HG03135 (cell line): ENCODE measurements at regions not wholly inside any gene's neighbourhood (a gene's known extent, or its start where the extent isn't known, plus 50 kb on each side); places are given as distances from the start of the nearest gene placed in this dataset.
A peak's percentile ranks its signal among the peaks of the same experiment; 100 is the strongest.
"Not testable (repeated sequence)": the region's sequence is repeated elsewhere in the genome, so short reads cannot be mapped to it uniquely, and the experiment has no call there.

ENCODE experiments used
- ATAC-seq: cut with Tn5 transposase; IDR thresholded peaks from one replicate; pipeline ENCODE4 v1.9.1; 2021; ENCODE audit warnings: mild to moderate bottlenecking, moderate library complexity; ENCODE audit not compliant: unreplicated experiment

DNA sequence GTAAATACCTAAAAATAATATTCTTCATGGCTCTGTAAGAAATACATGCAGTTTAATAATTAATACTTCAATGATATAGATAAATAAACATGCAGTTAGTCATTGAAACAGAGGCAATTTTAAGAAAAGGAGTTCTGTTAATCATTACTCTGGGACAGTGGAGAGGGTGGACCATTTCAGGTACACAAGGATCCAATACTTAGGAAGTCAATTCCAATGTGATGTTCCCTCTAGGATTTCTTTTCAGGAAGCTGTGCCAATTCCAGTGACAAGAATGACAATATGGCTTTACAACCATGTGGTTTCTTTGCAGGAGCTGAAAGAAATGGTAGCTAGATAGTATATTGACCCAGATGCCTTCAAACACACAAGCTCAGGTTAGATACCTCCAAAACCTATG is 175.8 kb upstream of the NETO1 start:
- ATAC-seq = no peak

DNA sequence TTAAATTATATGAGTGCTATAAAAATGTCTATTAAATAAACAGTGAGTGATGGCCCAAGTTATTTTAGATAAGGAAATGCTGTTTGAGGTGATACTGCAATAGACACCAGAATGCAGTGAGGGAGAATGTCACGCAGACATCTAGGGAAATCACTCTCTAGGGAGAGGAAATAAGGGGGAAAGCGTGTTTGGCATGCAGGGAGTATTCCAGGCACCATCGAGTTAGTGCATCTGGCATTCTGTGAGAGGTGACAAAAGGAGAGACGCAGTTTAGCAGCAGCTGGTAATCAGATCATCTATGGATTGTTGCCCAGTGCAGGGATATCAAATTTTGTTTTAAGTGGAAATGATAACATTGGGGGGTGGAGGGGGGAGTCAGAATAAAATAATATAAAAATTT is 175.4 kb upstream of the NETO1 start:
- no peak for ATAC-seq

DNA sequence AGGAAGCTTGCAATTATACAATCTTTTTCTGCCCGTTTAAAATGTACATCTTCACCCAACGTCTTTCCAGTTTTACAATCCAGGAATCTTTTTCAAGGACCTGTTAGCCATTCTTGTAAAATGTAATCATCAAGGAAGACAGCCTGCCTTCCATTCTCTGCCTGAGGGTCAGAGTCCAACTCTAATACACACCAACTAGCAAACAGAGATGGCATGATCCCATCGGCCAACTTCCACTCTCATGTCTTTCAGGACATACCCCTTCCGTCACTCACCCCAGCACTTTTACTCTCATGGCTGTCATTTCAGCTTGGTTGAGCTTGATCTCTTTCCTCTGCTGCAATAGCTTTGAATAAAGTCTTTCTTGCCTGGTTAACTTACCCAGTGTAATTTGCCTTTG is 172.5 kb upstream of the NETO1 start:
- ATAC-seq = no peak

DNA sequence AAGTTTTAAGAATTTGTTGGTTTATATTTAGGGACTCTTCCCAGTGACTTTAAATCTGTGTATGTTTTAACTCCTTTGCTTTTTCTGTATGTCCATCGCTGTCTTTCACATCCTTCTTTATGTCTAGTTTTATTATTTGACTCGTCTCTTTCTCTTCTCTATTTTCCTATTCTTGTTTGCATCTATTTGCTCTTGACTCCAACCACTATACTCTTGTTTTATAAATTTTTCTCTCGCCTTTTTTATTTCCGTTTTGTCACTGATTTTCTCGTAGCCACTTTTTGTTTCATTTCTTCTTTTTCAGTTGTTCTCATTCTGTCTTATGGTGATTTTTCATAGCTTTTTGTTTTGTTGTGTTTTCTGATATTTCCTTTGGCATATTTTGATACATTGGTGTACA is 170.5 kb upstream of the NETO1 start:
- no peak for ATAC-seq

DNA sequence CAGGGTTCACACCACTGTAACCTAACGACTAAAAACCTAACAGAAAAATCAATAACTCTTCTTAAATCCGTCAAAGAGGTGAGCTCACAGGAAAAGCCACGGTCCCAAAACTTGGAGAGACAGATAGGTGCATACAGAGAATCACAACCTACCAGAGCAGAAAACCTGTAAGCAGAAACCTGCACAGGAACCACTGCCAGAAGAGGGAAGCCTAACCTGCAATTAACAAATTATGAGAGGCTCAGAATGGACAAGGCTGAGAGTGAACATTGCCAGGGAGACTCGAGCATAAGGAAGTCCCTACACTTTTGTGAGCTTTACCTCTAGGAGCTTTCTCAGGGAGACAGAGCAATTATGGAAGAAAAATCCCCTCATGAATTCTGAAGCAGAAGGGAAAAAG is 156.2 kb upstream of the NETO1 start:
- no peak for ATAC-seq

DNA sequence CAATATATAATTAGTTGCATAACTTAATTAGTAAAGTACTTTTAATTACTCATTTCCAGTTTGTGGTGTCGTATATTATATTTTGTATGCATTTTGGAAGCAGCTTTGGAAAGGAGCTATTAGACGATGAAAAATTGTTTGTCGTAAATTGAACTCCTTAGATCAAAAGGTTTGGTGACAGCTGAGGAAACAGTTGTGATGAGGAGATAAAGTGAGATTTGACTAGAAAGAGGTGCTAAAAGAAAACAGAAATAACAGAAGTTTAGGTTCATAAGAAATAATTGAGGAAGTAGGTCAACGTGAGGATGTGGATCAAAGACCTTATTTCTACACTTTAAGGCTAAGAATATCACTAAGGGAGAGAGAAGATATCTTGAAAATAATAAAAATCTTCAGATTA is 141.9 kb upstream of the NETO1 start:
- ATAC-seq = no peak

DNA sequence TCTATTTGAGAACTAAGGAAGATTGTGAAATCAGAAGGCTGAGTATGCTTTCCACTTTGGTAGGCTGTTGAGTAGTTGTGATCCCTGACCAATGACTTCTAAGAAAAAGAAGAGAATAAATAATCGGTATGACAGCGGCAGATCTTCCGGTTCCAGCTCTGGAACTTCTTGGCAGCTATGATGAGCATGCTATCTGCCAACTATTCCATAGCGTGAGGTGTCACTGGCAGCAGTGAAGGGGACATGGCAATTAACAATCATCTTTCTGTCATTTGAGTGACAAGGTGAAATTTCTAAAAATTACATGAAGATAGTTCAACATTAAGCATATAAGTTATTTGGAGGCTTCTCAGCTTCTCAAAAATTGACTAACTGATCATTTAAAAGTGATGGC is 140.1 kb upstream of the NETO1 start:
- no peak for ATAC-seq

DNA sequence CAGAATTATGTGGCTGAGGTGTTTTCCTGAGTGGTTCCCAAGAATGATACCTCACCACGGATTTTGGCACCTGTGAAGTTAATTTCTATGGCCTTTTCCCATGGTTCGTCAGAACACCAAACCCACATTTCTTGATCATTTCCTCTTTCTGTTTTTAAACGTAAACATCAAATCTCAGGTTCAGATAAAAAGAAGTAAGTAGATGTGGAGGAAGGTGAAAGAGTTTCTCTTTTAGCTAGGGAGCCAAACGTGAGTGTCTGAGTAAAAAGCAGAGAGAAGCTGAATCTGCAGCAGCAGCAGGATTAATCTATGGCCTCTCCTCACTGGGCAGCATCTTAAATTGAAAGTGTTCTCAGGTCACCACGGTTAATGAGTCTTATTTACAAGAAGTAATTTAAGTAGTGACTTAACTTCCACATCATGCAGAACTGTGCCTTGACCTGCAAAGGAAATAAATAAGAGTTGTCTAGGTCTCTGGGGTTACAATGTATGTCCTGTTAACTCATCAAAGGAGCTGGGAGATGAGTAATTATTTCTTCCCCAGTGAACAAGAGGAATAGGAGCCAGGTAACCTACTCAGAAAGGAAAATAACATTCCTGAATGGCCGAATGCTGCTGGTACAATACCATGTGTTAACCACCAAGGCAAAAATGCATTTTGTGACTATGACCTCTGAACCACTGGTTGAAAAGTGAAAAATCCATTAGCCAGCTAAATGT is 139.6 kb upstream of the NETO1 start:
- ATAC-seq = no peak

DNA sequence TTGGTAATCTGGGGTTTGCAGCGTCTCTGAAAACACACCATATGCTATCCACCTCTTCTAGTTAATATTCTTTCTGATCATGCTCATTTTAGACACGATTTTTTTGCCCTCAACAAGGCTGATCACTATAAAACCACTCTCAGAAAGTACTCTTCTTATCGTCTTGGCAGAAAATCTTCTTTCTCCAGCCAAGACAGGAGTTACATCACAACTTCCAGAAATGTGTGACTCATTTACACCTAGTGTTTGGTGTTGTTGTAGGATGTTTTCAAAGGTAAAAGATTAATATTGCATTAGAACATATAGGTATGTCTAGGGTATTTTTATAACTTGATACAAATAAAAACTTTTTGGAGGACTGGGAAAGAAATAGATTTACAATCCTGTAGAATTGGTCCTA is 138.5 kb upstream of the NETO1 start:
- ATAC-seq = no peak

DNA sequence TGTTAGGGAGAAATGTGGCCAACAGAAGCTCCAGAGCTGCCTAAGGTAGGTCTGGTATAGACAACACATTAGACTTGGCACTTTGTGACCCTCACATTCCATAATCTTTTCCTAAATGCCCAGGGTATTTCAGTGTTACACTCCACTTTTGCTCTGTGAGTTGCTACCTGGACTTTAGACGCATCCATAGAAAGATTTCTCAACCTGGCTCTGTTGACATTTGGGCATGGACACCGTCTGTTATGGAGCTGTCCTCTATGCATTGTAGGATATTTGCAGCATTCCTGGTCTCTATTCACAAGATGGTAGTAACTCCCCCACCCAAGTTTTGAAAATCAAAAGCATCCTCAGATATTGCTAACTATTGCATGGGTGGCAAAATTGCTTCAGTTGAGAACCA is 136.5 kb upstream of the NETO1 start:
- ATAC-seq = no peak

DNA sequence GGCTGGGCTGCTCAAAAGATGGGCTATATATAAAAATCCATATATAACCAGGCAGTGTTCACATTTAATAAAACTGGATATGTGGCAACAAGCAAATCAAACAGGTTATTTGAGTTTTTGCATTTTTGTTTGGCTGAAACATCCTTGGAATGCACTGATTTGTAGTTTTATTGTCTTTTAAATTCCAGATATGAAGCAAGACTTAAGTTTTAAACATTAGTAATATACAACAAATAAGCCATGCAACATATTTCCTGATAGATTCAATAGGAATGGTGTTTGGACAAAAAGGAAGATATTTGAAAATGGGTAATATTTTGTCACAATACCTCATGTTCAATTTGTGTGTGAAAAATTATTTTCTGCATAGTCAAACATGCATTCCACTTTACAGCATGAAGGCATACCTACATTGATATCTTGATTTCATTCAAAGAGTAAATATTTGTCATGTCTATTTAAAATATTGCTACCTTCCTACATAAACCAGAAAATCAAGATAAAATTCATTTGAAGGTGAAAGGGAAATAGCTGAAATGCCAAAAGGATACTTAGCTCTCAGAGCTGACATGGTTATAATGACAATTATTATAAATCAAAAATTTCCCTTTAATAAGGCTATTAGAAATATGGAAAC is 132.3 kb upstream of the NETO1 start:
- no peak for ATAC-seq

DNA sequence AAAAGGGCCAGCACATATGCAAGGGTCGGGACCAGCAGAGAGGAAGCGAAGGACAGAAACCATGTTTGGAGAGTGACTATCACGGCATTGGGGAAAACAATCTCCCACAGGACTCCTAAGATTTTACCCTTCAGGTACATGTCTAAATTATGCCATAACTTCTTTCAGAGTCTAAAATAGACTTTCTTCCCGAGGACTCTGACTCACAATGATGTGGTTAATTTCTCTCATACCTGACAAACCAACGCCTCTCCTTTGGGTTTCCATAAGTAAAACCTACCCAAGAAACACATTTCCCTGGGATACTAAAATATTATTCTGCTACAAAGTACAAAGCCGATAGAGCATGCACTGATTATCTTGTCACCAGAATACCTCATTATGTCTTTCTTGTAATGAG is 127.8 kb upstream of the NETO1 start:
- ATAC-seq = no peak

DNA sequence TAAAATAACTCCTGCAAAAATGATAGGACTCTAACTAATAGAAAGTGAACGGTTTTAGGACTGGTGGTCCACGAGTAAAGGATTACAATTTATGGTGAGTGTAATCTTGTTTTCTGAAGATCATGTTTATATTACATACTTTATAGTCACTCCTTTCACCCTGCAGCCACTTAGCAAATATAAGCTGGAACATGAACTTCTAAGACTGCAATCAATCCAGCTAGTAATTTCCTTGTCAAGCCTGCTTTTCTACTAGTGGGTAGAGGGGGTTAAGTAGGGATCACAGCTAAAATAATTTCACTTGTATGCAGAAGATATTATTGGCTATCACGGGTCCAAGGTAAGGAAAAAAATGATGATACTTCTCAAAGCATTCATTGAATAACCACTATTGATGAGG is 125.5 kb upstream of the NETO1 start:
- ATAC-seq = no peak

DNA sequence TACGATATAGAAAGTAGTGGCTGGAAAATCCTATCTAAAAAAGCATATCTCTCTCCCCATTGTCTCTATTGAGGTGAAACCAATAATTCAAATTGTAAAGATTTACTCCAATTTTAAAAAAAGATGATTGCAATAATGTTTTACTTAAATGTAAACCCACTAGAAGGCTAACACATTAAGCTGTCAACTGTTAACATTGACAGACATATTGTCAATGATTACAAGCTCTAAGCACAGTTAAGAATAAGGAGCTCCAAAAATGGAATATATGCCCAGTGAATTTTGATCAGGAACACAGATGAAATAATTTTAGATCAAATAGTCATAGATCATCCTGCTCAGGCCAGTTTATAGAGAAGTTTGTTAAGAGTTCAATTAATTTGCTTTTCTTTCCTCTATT is 123.6 kb upstream of the NETO1 start:
- no peak for ATAC-seq

DNA sequence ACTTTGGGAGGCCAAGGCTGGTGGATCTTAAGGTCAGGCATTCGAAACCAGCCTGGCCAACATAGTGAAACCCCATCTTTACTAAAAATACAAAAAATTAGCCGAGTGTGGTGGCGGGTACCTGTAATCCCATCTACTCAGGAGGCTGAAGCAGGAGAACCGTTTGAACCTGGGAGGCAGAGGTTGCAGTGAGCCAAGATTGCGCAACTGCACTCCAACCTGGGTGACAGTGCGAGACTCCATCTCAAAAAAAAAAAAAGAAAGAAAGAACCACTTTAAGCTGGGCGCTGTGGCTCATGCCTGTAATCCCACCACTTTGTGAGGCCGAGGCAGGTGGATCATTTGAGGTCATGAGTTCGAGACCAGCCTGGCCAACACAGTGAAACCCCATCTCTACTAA is 119.8 kb upstream of the NETO1 start:
- ATAC-seq = not testable (repeated sequence)

DNA sequence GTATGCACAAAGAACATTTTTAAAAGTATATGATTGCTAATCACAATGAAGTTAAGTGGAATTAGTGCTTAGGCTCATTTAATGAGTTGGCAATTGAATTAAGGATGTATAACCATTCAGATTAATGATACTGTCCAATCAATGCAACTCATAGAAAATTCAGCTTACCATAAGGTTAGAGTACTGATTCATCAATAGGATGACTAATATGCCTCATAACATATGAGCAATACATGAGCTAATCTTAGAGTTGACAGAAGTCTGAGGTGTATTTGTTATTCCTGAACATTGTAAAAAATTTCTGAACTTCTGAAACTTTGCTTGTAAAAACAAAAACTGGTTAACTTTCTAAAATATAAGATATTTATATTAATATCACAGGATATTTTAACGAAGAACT is 118.3 kb upstream of the NETO1 start:
- peak; percentile 39 for ATAC-seq

DNA sequence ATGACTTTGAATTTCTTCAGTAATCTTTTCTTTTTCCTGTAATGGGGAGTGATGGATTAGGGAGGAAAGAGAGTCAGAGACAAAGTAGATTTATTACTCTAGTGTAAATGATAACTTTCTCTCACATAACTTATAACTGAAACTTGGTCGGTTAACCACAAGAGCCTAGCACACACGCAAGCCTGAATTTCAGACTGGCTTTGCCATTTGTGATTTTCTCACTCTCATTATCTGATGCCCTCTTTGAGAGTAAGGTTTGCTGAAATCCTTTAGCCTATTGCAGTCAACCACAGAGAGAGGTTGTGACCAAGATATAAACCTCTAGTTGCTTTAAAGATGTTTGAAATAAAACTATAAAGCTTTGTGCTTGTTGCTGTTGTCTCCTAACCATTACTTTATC is 117.9 kb upstream of the NETO1 start:
- peak; percentile 75 for ATAC-seq

DNA sequence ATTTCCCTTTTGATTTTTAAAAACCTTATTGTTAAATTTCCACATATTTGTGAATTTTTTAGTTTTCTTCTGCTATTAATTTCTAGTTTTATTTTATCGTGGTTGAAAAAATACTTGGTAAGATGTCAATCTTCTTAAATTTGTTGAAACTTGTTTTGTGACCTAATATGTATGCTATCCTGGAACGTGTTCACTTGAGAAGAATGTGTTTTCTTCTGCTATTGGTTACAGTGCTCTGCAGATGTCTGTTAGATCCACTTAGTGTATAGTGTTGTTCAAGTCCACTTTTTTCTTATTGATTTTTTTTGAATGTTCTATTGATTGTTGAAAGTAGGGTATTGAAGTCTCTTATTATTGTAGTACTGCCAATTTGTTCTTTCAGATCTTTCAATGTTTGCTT is 116.5 kb upstream of the NETO1 start:
- ATAC-seq = no peak

DNA sequence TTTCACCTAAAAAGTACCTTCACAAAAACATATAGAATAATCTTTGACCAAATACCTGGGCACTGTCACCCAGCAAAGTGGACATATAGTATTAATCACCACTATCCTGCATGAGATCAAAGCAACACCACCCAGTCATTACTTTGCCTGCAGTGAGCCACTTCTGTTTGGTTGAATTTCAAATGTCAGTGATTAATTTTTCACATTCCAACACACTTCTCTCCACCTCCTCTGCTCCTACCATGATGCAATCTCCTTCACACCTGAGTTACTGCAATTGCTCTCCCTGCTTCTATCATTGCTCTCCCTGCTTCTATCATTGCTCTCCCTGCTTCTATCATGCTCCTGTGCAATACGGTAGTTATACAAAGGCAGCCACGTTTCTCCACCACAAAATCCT is 106.1 kb upstream of the NETO1 start:
- ATAC-seq = no peak

DNA sequence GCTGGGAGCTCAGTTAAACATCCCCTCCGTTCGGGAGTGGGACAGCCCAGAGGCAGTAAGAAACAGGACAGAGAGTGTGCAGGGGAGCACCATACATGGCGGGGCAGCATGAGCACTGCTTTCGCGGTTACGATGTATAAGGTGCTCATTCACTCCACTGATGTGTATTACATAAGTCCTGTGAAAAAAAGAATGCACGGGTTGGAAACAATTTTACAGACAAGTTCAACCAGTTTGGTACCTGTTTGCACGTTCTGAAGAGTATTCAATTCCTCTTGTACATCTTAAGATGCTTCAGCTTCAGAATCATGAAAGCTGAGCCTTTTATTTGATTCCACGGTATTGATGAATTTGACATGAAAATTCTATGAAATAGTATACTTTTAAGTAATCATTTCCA is 97.8 kb upstream of the NETO1 start:
- no peak for ATAC-seq

DNA sequence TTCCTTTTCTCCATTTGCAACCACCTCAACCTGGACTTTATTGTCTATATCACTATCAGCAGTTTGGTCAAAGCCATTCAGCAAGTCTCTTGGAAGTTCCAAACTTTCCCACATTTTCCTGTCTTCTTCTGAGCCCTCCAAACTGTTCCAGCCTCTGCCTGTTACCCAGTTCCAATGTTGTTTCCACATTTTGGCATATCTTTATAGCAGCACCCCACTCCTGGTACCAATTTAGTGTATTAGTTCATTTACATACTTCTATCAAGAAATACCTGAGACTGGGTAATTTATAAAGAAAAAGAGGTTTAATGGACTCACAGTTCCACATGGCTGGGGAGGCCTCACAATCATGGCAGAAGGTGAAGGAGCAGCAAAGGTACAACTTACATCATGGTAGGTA is 90.4 kb upstream of the NETO1 start:
- ATAC-seq = not testable (repeated sequence)

DNA sequence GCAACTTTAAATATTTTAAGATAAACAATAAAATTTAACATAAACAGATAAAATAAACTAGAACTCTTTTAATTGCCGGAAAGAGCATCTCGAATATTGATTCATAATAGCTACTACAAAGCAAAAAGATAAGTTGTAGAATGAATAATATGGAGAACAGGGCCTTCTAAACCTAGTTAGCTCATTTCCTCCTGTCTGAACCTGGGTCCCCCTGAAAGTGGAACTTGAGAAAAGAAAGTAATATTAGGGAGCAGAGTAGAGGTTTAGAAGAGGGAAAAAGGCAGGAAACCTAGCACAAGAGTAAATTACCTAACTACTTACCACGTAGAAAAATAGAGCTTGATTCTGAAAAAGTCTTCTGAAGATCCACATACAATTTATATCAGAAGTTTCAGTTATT is 80.7 kb upstream of the NETO1 start:
- no peak for ATAC-seq

DNA sequence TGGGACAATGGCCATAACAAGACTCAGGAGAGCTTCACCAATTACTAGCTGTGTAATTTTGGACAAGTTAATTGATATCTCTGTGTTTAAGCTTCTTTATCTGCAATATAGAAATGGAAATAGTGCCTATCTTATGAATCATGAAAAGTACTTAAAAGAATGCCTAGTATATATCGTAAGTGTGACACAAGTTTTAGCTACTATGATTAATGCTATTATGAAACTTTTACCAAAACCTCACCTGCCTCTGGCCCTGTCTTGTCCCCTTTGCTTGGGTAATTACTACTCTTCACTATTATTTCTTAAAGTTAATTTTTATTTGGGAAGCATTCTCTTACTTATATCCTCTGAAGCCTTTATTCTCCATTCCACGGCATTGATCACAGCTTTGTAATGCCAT is 75.0 kb upstream of the NETO1 start:
- no peak for ATAC-seq
